Stimulated activated CD4-positive, alpha-beta T cell treated with anti-CD3 and anti-CD28 coated beads, Interleukin-4, amount 100 ng/mL, for 1 hour (primary cell): ENCODE measurements at regions not wholly inside any gene's neighbourhood (a gene's known extent, or its start where the extent isn't known, plus 50 kb on each side); places are given as distances from the start of the nearest gene placed in this dataset.
"Not testable (repeated sequence)": the region's sequence is repeated elsewhere in the genome, so short reads cannot be mapped to it uniquely, and the experiment has no call there.

ENCODE experiments used
- DNase-seq: peaks from one replicate; pipeline ENCODE4 v3.0.0-alpha.2; 2020

- no peak for DNase-seq
Observed at GRCh38 chr13:23050126-23050525, 130.7 kb upstream of the SGCG start.

GRCh38 chr13:23053711-23054110 is 127.1 kb upstream of the SGCG start:
- not testable (repeated sequence) for DNase-seq

- DNase-seq, result no peak
Observed at GRCh38 chr13:23059173-23059572, 121.6 kb upstream of the SGCG start.

- DNase-seq, result no peak
Observed at GRCh38 chr13:23060959-23061358, 119.8 kb upstream of the SGCG start.

- DNase-seq, result no peak
Observed at GRCh38 chr13:23067129-23067528, 113.7 kb upstream of the SGCG start.

- no peak for DNase-seq
Observed at GRCh38 chr13:23069566-23069965, 111.2 kb upstream of the SGCG start.

GRCh38 chr13:23074075-23074828 is 106.5 kb upstream of the SGCG start:
- no peak for DNase-seq

- no peak for DNase-seq
Observed at GRCh38 chr13:23081220-23081619, 99.6 kb upstream of the SGCG start.

GRCh38 chr13:23081901-23082300 is 98.9 kb upstream of the SGCG start:
- no peak for DNase-seq

- DNase-seq, result no peak
Observed at GRCh38 chr13:23086968-23087623, 93.7 kb upstream of the SGCG start.

GRCh38 chr13:23087880-23088279 is 92.9 kb upstream of the SGCG start:
- DNase-seq, result no peak

- DNase-seq, result no peak
Observed at GRCh38 chr13:23098161-23098907, 82.4 kb upstream of the SGCG start.

GRCh38 chr13:23105051-23105450 is 75.7 kb upstream of the SGCG start:
- no peak for DNase-seq

GRCh38 chr13:23107665-23108064 is 73.1 kb upstream of the SGCG start:
- no peak for DNase-seq

GRCh38 chr13:23119131-23119530 is 61.6 kb upstream of the SGCG start:
- no peak for DNase-seq

GRCh38 chr13:23127540-23127939 is 53.2 kb upstream of the SGCG start:
- not testable (repeated sequence) for DNase-seq

- no peak for DNase-seq
Observed at GRCh38 chr13:23129331-23129730, 51.4 kb upstream of the SGCG start.
